H1 (cell line): ENCODE measurements at regions not wholly inside any gene's neighbourhood (a gene's known extent, or its start where the extent isn't known, plus 50 kb on each side); places are given as distances from the start of the nearest gene placed in this dataset.

ENCODE experiments used
- CTCF ChIA-PET: fragments of 300-600 bp; sonication (Branson Sonifier 250); formaldehyde crosslinking; loops from one replicate; lab custom pipeline; 2021; ENCODE audit not compliant: partially characterized antibody; lab: Charles Lee
- POLR2A ChIA-PET: fragments of 300-600 bp; sonication (Branson Sonifier 250); formaldehyde crosslinking; loops from one replicate; lab custom pipeline; 2021; ENCODE audit warnings: inconsistent platforms; ENCODE audit not compliant: partially characterized antibody; lab: Charles Lee
- DNase-seq, 2 experiments: peaks; one replicate each; pipeline versions ENCODE4 v3.0.0 to v3.0.0-alpha.2; 2010 to 2022; ENCODE audit warnings: low spot score in 2 of 2, low read depth in 1 of 2, mixed read lengths in 1 of 2
- FAIRE-seq: peaks from 2 replicates; lab custom pipeline; 2011; peaks lifted over from hg19 to GRCh38; lab: Jason Lieb, UNC
- H2AFZ ChIP-seq: 2 replicates; pipeline ENCODE4 v1.8.1; 2012; ENCODE audit warnings: low read length, inconsistent platforms
- H2AK5ac ChIP-seq: 2 replicates; pipeline ENCODE4 v1.6.1; 2013; ENCODE audit warnings: low read depth, low read length
- H2BK120ac ChIP-seq: replicated peaks from 2 replicates; pipeline ENCODE3; 2013; ENCODE audit warnings: low read depth, low read length, inconsistent platforms
- H2BK12ac ChIP-seq: 2 replicates; pipeline ENCODE4 v1.6.1; 2013; ENCODE audit warnings: low read depth, low read length
- H2BK15ac ChIP-seq: 2 replicates; pipeline ENCODE4 v1.6.1; 2013; ENCODE audit warnings: low read length
- H2BK20ac ChIP-seq: 2 replicates; pipeline ENCODE4 v1.6.1; 2013; ENCODE audit warnings: low read length
- H2BK5ac ChIP-seq: 2 replicates; pipeline ENCODE4 v1.6.1; 2013; ENCODE audit warnings: low read depth, low read length
- H3K14ac ChIP-seq: 2 replicates; pipeline ENCODE4 v1.6.1; 2013; ENCODE audit warnings: inconsistent platforms; ENCODE audit not compliant: insufficient read length
- H3K18ac ChIP-seq: 2 replicates; pipeline ENCODE4 v1.6.1; 2013; ENCODE audit warnings: low read length; ENCODE audit errors: extremely low read depth
- H3K23ac ChIP-seq: 2 replicates; pipeline ENCODE4 v1.6.1; 2013; ENCODE audit warnings: inconsistent platforms; ENCODE audit not compliant: insufficient read length
- H3K23me2 ChIP-seq: 2 replicates; pipeline ENCODE4 v1.6.1; 2013; ENCODE audit warnings: low read depth, low read length
- H3K27ac ChIP-seq: 2 replicates; pipeline ENCODE4 v1.6.1; 2011; ENCODE audit warnings: low read depth, low read length, inconsistent platforms
- H3K27me3 ChIP-seq, 4 experiments: replicated peaks in 1 of 4; 1 replicate in 1 of 4; 2 replicates in 3 of 4; pipeline versions ENCODE4 v1.6.1 to v1.8.1; 2011 to 2013; ENCODE audit warnings: low read length in 3 of 4, mild to moderate bottlenecking in 3 of 4, inconsistent platforms in 2 of 4, mixed read lengths in 2 of 4, moderate library complexity in 1 of 4; ENCODE audit not compliant: control insufficient read depth in 3 of 4, insufficient read depth in 3 of 4; ENCODE audit errors: extremely low read depth in 1 of 4
- H3K36me3 ChIP-seq, 4 experiments: 2 replicates each; pipeline versions ENCODE4 v1.6.1 to v1.8.1; 2011 to 2013; ENCODE audit warnings: mild to moderate bottlenecking in 4 of 4, low read length in 3 of 4, moderate library complexity in 2 of 4, control low read depth in 1 of 4, inconsistent platforms in 1 of 4; ENCODE audit not compliant: insufficient read depth in 4 of 4, control insufficient read depth in 2 of 4
- H3K4ac ChIP-seq: replicated peaks from 2 replicates; pipeline ENCODE3; 2013; ENCODE audit warnings: low read length, low read depth, mixed read lengths, inconsistent platforms; ENCODE audit not compliant: insufficient read length
- H3K4me1 ChIP-seq, 4 experiments: replicated peaks in 1 of 4; 1 replicate in 1 of 4; 2 replicates in 3 of 4; pipeline versions ENCODE4 v1.6.1 to v1.8.1; 2011 to 2013; ENCODE audit warnings: low read length in 3 of 4, inconsistent platforms in 2 of 4, mixed read lengths in 1 of 4; ENCODE audit not compliant: insufficient read depth in 4 of 4, control insufficient read depth in 3 of 4
- H3K4me2 ChIP-seq, 2 experiments: 2 replicates each; pipeline versions ENCODE4 v1.6.1 to v1.8.1; 2011 to 2013; ENCODE audit warnings: low read depth in 2 of 2, low read length in 2 of 2, control low read depth in 1 of 2, inconsistent platforms in 1 of 2, mild to moderate bottlenecking in 1 of 2; ENCODE audit not compliant: insufficient read depth in 1 of 2
- H3K4me3 ChIP-seq, 4 experiments: fragments of 200-600, 300-600 bp in 1 of 4; sonication (generic), shearing (Covaris generic), sonication (Bioruptor Twin) in 1 of 4; 2 replicates each; pipeline versions ENCODE4 v1.5.1 to v1.8.1; 2011 to 2016; ENCODE audit warnings: low read length in 4 of 4, low read depth in 3 of 4, control low read depth in 2 of 4, inconsistent platforms in 2 of 4, mild to moderate bottlenecking in 2 of 4, mixed read lengths in 1 of 4, moderate library complexity in 1 of 4; ENCODE audit not compliant: insufficient read depth in 2 of 4; ENCODE audit errors: extremely low read depth in 1 of 4
- H3K56ac ChIP-seq: replicated peaks from 2 replicates; pipeline ENCODE3; 2013; ENCODE audit warnings: low read depth, mild to moderate bottlenecking, mixed read lengths, low read length, inconsistent platforms; ENCODE audit not compliant: insufficient read length
- H3K79me1 ChIP-seq: 2 replicates; pipeline ENCODE4 v1.6.1; 2013; ENCODE audit warnings: low read depth, low read length, control low read depth
- H3K79me2 ChIP-seq, 2 experiments: 2 replicates each; pipeline versions ENCODE4 v1.6.1 to v1.8.1; 2012 to 2013; ENCODE audit warnings: low read length in 2 of 2, mild to moderate bottlenecking in 2 of 2, inconsistent platforms in 1 of 2; ENCODE audit not compliant: insufficient read depth in 2 of 2, control insufficient read depth in 1 of 2
- H3K9ac ChIP-seq, 4 experiments: replicated peaks in 1 of 4; 1 replicate in 1 of 4; 2 replicates in 3 of 4; pipeline versions ENCODE4 v1.6.1 to v1.8.1; 2011 to 2013; ENCODE audit warnings: low read depth in 3 of 4, low read length in 3 of 4, control low read depth in 2 of 4, mild to moderate bottlenecking in 2 of 4, moderate library complexity in 2 of 4, inconsistent platforms in 1 of 4; ENCODE audit errors: extremely low read depth in 1 of 4
- H3K9me3 ChIP-seq, 2 experiments: 2 replicates each; pipeline versions ENCODE4 v1.6.1 to v1.8.1; 2012 to 2013; ENCODE audit warnings: mild to moderate bottlenecking in 2 of 2, moderate library complexity in 2 of 2, control low read depth in 1 of 2, inconsistent platforms in 1 of 2, low read depth in 1 of 2, low read length in 1 of 2, mixed read lengths in 1 of 2; ENCODE audit not compliant: insufficient read depth in 2 of 2
- H4K20me1 ChIP-seq, 2 experiments: replicated peaks in 1 of 2; 2 replicates each; pipeline versions ENCODE3 to v1.8.1; 2011 to 2013; ENCODE audit warnings: inconsistent platforms in 2 of 2, low read length in 2 of 2, mild to moderate bottlenecking in 1 of 2; ENCODE audit not compliant: insufficient read depth in 2 of 2, control insufficient read depth in 1 of 2
- H4K5ac ChIP-seq: 2 replicates; pipeline ENCODE4 v1.6.1; 2013; ENCODE audit warnings: low read length, low read depth, mixed read lengths, inconsistent platforms; ENCODE audit not compliant: insufficient read length
- H4K8ac ChIP-seq: 2 replicates; pipeline ENCODE4 v1.8.0; 2013; ENCODE audit warnings: mild to moderate bottlenecking, moderate library complexity, low read length, inconsistent platforms; ENCODE audit not compliant: insufficient read depth; ENCODE audit errors: extremely low read depth
- H4K91ac ChIP-seq: replicated peaks from 2 replicates; pipeline ENCODE3; 2013; ENCODE audit warnings: low read length, mixed read lengths, inconsistent platforms; ENCODE audit not compliant: insufficient read length
- BACH1 ChIP-seq: IDR thresholded peaks from 2 replicates; pipeline ENCODE4 v1.6.1; 2012; ENCODE audit warnings: low read length, improper control_type of control experiment
- BCL11A ChIP-seq, 2 experiments: IDR thresholded peaks; one replicate each; pipeline ENCODE4 v1.6.1; 2011; ENCODE audit warnings: low read depth in 2 of 2, low read length in 2 of 2, mild to moderate bottlenecking in 2 of 2
- BRCA1 ChIP-seq: IDR thresholded peaks from 2 replicates; pipeline ENCODE4 v1.6.1; 2012; ENCODE audit warnings: low read depth, low read length, improper control_type of control experiment
- CEBPB ChIP-seq: IDR thresholded peaks from 2 replicates; pipeline ENCODE4 v1.6.1; 2012; ENCODE audit warnings: low read depth, low read length
- KDM4A ChIP-seq: IDR thresholded peaks from one replicate; pipeline ENCODE4 v1.7.1; 2012; ENCODE audit warnings: low read depth, mild to moderate bottlenecking, moderate library complexity, low read length, inconsistent platforms; ENCODE audit not compliant: severe bottlenecking
- NANOG ChIP-seq: IDR thresholded peaks from 2 replicates; pipeline ENCODE4 v1.6.1; 2011; ENCODE audit warnings: low read length, low read depth, mild to moderate bottlenecking, inconsistent platforms; ENCODE audit not compliant: insufficient read depth, poor library complexity, severe bottlenecking
- PHF8 ChIP-seq: fragments of 200-600 bp; sonication (generic); conservative IDR thresholded peaks from 2 replicates; pipeline ENCODE4 v1.7.1; 2012; ENCODE audit warnings: low read depth, mild to moderate bottlenecking, inconsistent platforms, low read length, moderate library complexity
- RXRA ChIP-seq: IDR thresholded peaks from 2 replicates; pipeline ENCODE4 v1.6.1; 2011; ENCODE audit warnings: low read depth, mild to moderate bottlenecking, low read length, moderate library complexity; ENCODE audit not compliant: insufficient read depth
- SP2 ChIP-seq: IDR thresholded peaks from 2 replicates; pipeline ENCODE4 v1.6.1; 2012; ENCODE audit warnings: mild to moderate bottlenecking, low read length, inconsistent platforms
- SP4 ChIP-seq: IDR thresholded peaks from 2 replicates; pipeline ENCODE4 v1.6.1; 2012; ENCODE audit warnings: low read length, inconsistent platforms
- TAF1 ChIP-seq: IDR thresholded peaks from 2 replicates; pipeline ENCODE4 v1.6.1; 2011; ENCODE audit warnings: mild to moderate bottlenecking, low read depth, low read length
- TAF7 ChIP-seq: optimal IDR thresholded peaks from 2 replicates; pipeline ENCODE3; 2011; ENCODE audit warnings: low read depth, mild to moderate bottlenecking, inconsistent platforms, low read length, moderate library complexity, borderline replicate concordance
- WGBS, 2 experiments: shearing (Covaris generic) in 1 of 2; methylation state at CpG; one replicate each; pipeline versions ENCODE4 v1.1.6 to v1.1.7; 2013 to 2015; ENCODE audit warnings: low lambda C conversion rate in 2 of 2, mixed read lengths in 2 of 2, inconsistent platforms in 1 of 2, low coverage in 1 of 2, missing lambda C conversion rate in 1 of 2; ENCODE audit not compliant: insufficient replicate concordance in 2 of 2, insufficient coverage in 1 of 2, insufficient read length in 1 of 2; ENCODE audit errors: extremely low coverage in 1 of 2, missing lambda C conversion rate in 1 of 2; 5-methylcytosine and 5-hydroxymethylcytosine counted together
- TF ChIP-seq, protein P1 (sequence below): IDR thresholded peaks from 2 replicates; pipeline ENCODE4 v1.6.1; 2011; ENCODE audit warnings: low read length, improper control_type of control experiment

DNA sequence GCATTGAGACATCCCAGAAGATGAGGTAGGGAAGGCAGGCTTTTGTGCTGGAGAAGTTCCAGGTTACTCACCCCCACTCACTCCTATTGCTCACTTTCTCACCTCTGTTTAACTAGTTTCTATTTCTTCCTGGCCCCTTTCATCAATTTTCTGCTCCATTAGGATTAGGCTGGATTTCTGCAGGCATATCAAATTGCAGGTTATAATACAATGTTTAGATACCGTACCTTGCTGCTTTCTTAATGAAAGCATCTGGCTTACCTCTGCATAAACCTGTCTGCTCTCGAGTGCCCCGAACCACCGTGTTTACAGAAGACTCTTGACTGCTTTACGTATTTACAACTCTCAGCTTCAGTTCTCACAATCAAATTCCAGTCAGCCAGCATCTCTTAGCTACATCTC is 173.7 kb downstream of the ADAMTS15 start:
- H4K20me1 ChIP-seq: no peaks in the 10 kb centered on the region
- no peaks in the 10 kb centered on the region for H3K79me2 ChIP-seq
- CTCF ChIA-PET: no interaction called here
- H3K4me1 ChIP-seq: no peaks in the 10 kb centered on the region
- H4K91ac ChIP-seq: no peak overlapping the region
- no peak overlapping the region for H2BK15ac ChIP-seq
- H2BK12ac ChIP-seq: no peak overlapping the region
- no peaks in the 10 kb centered on the region for H3K27me3 ChIP-seq
- no peak overlapping the region for H3K27ac ChIP-seq
- H3K23ac ChIP-seq: no peak overlapping the region
- no peak overlapping the region for H3K4ac ChIP-seq
- H2BK120ac ChIP-seq: no peak overlapping the region
- no peaks in the 10 kb centered on the region for H3K79me1 ChIP-seq
- H3K4me3 ChIP-seq: no peak overlapping the region
- H4K8ac ChIP-seq: no peak overlapping the region
- no peak overlapping the region for H3K18ac ChIP-seq
- H2AFZ ChIP-seq: no peak overlapping the region
- no peak for DNase-seq
- 76% methylated on average over 5 of the region's 5 CpGs; no CpG with 5 or more reads in 1 of the 2 experiments for WGBS, 2 experiments
- no peak overlapping the region for H3K9ac ChIP-seq
- TF ChIP-seq CEBPB (no peak), KDM4A (no peak), NANOG (no peak), SP4 (no peak), BACH1 (no peak), TAF7 (no peak), PHF8 (no peak), SP2 (no peak), BRCA1 (no peak), BCL11A (IDR thresholded peaks at IDR 0.05; ENCODE audit: low read depth in 2 of 2, low read length in 2 of 2) (no peak), RXRA (no peak), TAF1 (no peak)
- TF ChIP-seq, protein P1, sequence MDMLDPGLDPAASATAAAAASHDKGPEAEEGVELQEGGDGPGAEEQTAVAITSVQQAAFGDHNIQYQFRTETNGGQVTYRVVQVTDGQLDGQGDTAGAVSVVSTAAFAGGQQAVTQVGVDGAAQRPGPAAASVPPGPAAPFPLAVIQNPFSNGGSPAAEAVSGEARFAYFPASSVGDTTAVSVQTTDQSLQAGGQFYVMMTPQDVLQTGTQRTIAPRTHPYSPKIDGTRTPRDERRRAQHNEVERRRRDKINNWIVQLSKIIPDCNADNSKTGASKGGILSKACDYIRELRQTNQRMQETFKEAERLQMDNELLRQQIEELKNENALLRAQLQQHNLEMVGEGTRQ: no peak
- TF ChIP-seq, all 59 proteins: peak for 0
- H4K5ac ChIP-seq: no peak overlapping the region
- H2BK5ac ChIP-seq: no peak overlapping the region
- no peaks in the 10 kb centered on the region for H3K36me3 ChIP-seq
- no peak overlapping the region for H3K56ac ChIP-seq
- H3K14ac ChIP-seq: no peak overlapping the region
- H3K9me3 ChIP-seq: no peaks in the 10 kb centered on the region
- H3K23me2 ChIP-seq: peaks cover 3% of the 10 kb centered on the region; the same call in 1 of the 2 replicates
- POLR2A ChIA-PET: no interaction called here
- H3K4me2 ChIP-seq: no peak overlapping the region
- no peak overlapping the region for H2AK5ac ChIP-seq
- FAIRE-seq: no peak
- H2BK20ac ChIP-seq: no peak overlapping the region
